WTC11 (cell line): ENCODE measurements at regions not wholly inside any gene's neighbourhood (a gene's known extent, or its start where the extent isn't known, plus 50 kb on each side); places are given as distances from the start of the nearest gene placed in this dataset.

ENCODE experiments used
- ATAC-seq: fragments of 200-7000 bp; cut with Tn5 transposase; 2 replicates; pipeline ENCODE4 v1.10.0; 2021; ENCODE audit warnings: mild to moderate bottlenecking, moderate library complexity
- CTCF ChIA-PET: fragments of 300-600 bp; sonication (Branson Sonifier 250); formaldehyde crosslinking; loops from one replicate; lab custom pipeline; 2021; ENCODE audit warnings: antibody characterized with exemption; lab: Charles Lee
- POLR2A ChIA-PET: fragments of 350-600 bp; sonication (Branson Sonifier 250); formaldehyde crosslinking; loops from one replicate; lab custom pipeline; 2021; ENCODE audit warnings: antibody characterized with exemption; lab: Charles Lee
- DNase-seq: peaks from one replicate; pipeline ENCODE4 v3.0.0; 2021; ENCODE audit warnings: low spot score
- H3K27ac Mint-ChIP-seq: 2 replicates; pipeline ENCODE4 v1.8.0; 2021; ENCODE audit warnings: mixed read lengths
- H3K27me3 Mint-ChIP-seq: 2 replicates; pipeline ENCODE4 v1.8.0; 2021; ENCODE audit warnings: low read depth, mild to moderate bottlenecking, moderate library complexity, mixed read lengths
- H3K36me3 Mint-ChIP-seq: 2 replicates; pipeline ENCODE4 v1.8.0; 2021; ENCODE audit warnings: mixed read lengths
- H3K4me1 Mint-ChIP-seq: 2 replicates; pipeline ENCODE4 v1.8.0; 2022; ENCODE audit warnings: mixed read lengths
- H3K4me3 Mint-ChIP-seq: 2 replicates; pipeline ENCODE4 v1.8.0; 2021; ENCODE audit warnings: mild to moderate bottlenecking, moderate library complexity, mixed read lengths
- H3K9me3 Mint-ChIP-seq: 2 replicates; pipeline ENCODE4 v1.8.0; 2021; ENCODE audit warnings: mixed read lengths
- CBFB ChIP-seq: sonication (generic); formaldehyde crosslinking; IDR thresholded peaks from 2 replicates; pipeline ENCODE4 v1.8.1; 2022; ENCODE audit warnings: mild to moderate bottlenecking, low read depth, missing genetic modification reagents
- FOXK1 ChIP-seq: sonication (generic); formaldehyde crosslinking; IDR thresholded peaks from 2 replicates; pipeline ENCODE4 v1.8.0; 2022; ENCODE audit warnings: mild to moderate bottlenecking, moderate library complexity, missing genetic modification reagents
- HMGA2 ChIP-seq: fragments of 250-450 bp; sonication (Bioruptor Pico); IDR thresholded peaks from 2 replicates; pipeline ENCODE4 v1.4.0; 2021; ENCODE audit warnings: mild to moderate bottlenecking, moderate library complexity
- MYBL2 ChIP-seq: sonication (generic); formaldehyde crosslinking; IDR thresholded peaks from 2 replicates; pipeline ENCODE4 v1.8.1; 2023; ENCODE audit warnings: mild to moderate bottlenecking, moderate library complexity, missing genetic modification reagents
- NFATC4 ChIP-seq: fragments of 250-450 bp; sonication (Bioruptor Pico); IDR thresholded peaks from 2 replicates; pipeline ENCODE4 v1.9.0; 2021; ENCODE audit warnings: mild to moderate bottlenecking
- PRRX2 ChIP-seq: fragments of 250-450 bp; sonication (Bioruptor Pico); IDR thresholded peaks from 2 replicates; pipeline ENCODE4 v1.8.0; 2021; ENCODE audit warnings: mild to moderate bottlenecking
- RELA ChIP-seq: sonication (generic); formaldehyde crosslinking; IDR thresholded peaks from 2 replicates; pipeline ENCODE4 v1.8.1; 2022; ENCODE audit warnings: missing genetic modification reagents, mild to moderate bottlenecking, borderline replicate concordance
- SMAD3 ChIP-seq: sonication (generic); formaldehyde crosslinking; IDR thresholded peaks from 2 replicates; pipeline ENCODE4 v1.8.0; 2022; ENCODE audit warnings: missing genetic modification reagents, mild to moderate bottlenecking, borderline replicate concordance
- SOX15 ChIP-seq: fragments of 250-450 bp; sonication (Bioruptor Pico); IDR thresholded peaks from 2 replicates; pipeline ENCODE4 v1.9.0; 2021; ENCODE audit warnings: mild to moderate bottlenecking
- SP1 ChIP-seq: sonication (generic); formaldehyde crosslinking; conservative IDR thresholded peaks from 2 replicates; pipeline ENCODE4 v1.8.1; 2022; ENCODE audit warnings: missing genetic modification reagents
- TP53 ChIP-seq: sonication (generic); formaldehyde crosslinking; IDR thresholded peaks from 2 replicates; pipeline ENCODE4 v1.8.1; 2023; ENCODE audit warnings: mild to moderate bottlenecking, missing genetic modification reagents
- ZBTB21 ChIP-seq: sonication (generic); formaldehyde crosslinking; IDR thresholded peaks from 2 replicates; pipeline ENCODE4 v1.8.1; 2023; ENCODE audit warnings: mild to moderate bottlenecking, missing genetic modification reagents, borderline replicate concordance
- ZNF121 ChIP-seq: sonication (generic); formaldehyde crosslinking; IDR thresholded peaks from 2 replicates; pipeline ENCODE4 v1.8.0; 2023; ENCODE audit warnings: missing genetic modification reagents
- ZNF219 ChIP-seq: sonication (generic); formaldehyde crosslinking; IDR thresholded peaks from 2 replicates; pipeline ENCODE4 v1.8.0; 2023; ENCODE audit warnings: missing genetic modification reagents, mild to moderate bottlenecking, borderline replicate concordance
- ZNF263 ChIP-seq: sonication (generic); formaldehyde crosslinking; IDR thresholded peaks from 2 replicates; pipeline ENCODE4 v1.8.1; 2022; ENCODE audit warnings: low read depth, mild to moderate bottlenecking, moderate library complexity, missing genetic modification reagents
- ZNF317 ChIP-seq: sonication (generic); formaldehyde crosslinking; IDR thresholded peaks from 2 replicates; pipeline ENCODE4 v1.8.1; 2023; ENCODE audit warnings: low read depth, mild to moderate bottlenecking, moderate library complexity, missing genetic modification reagents, borderline replicate concordance
- TF ChIP-seq, protein P1 (sequence below): sonication (generic); formaldehyde crosslinking; IDR thresholded peaks from 2 replicates; pipeline ENCODE4 v1.8.1; 2023; ENCODE audit warnings: mild to moderate bottlenecking, missing genetic modification reagents, moderate library complexity
- TF ChIP-seq, protein P2 (sequence below): sonication (generic); formaldehyde crosslinking; IDR thresholded peaks from 2 replicates; pipeline ENCODE4 v1.8.1; 2022; ENCODE audit warnings: low read depth, mild to moderate bottlenecking, moderate library complexity, missing genetic modification reagents, borderline replicate concordance
- TF ChIP-seq, protein P3 (sequence below): sonication (generic); formaldehyde crosslinking; IDR thresholded peaks from 2 replicates; pipeline ENCODE4 v1.8.0; 2022; ENCODE audit warnings: missing genetic modification reagents

DNA sequence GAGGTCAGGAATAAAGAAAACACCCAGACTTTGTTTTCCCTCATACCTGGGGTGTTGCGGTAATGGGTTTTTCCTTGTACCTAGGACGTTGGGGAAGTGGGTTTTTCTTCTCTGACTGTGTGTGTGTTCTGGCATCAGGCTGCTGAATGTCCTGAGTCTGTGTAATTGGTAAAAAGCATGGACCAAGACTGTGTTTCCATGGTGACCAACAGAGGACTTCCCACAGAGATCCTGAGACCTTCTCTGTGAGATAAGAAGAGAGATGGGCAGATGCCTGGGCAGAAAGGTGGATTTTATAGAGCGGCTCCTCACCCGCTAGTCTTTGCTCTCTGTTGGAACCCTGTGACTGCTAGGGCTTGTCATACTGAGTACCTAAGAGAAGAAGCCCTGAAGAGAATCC, 135.4 kb upstream of the GGTLC1 start:
- no peaks in the 10 kb centered on the region for H3K36me3 Mint-ChIP-seq
- TF ChIP-seq CBFB (CRISPR knock-in tag) (no peak), NFATC4 (CRISPR knock-in tag) (no peak), ZNF263 (CRISPR knock-in tag) (no peak)
- TF ChIP-seq, all 79 proteins: peak for 0
- ChIA-PET CTCF (no interaction called here), POLR2A (no interaction called here)
- H3K4me1 Mint-ChIP-seq = 0 out of 2 replicates have a peak, but pooled peaks cover under 1% of the 10 kb centered on the region
- H3K4me3 Mint-ChIP-seq = no peak overlapping the region
- peaks cover 17% of the 10 kb centered on the region for H3K9me3 Mint-ChIP-seq
- DNase-seq (no peak), ATAC-seq (no peak)
- H3K27me3 Mint-ChIP-seq = no peaks in the 10 kb centered on the region
- H3K27ac Mint-ChIP-seq = no peak overlapping the region

DNA sequence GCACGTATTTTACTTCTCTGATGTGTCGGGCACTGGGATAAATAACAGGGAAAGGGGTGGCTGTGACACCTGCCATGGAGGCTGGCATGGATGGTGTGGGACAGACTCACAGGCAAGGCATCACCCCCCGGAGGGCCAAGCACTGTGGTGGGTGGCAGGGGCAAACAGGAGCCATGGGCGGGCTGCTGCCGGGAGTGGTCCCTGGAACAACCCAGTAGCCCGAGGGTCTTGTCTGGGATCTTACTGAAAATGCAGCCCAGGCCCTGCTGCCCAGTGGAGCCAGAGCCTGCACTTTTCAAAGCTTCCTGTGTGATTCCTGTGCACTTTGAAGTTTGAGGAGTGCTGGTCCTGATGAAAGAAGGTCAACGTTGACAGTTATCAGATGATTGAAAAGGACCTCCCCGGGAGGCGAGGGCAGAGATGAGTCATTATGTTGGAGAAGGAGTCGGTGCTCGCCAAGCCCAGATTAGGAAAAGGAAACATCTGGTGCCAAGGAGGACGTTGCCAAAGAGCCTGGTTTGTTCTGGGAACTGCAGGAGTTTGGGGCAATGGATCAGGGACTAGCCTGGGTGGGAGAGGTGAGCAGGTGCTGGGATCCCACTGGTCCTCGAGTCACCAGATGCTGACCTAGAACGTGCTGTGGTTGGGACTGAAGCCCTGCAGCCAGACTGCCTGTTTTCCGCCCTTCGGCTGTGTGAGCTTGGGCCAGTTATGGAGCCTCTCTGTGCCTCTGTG, 130.0 kb upstream of the GGTLC1 start:
- H3K9me3 Mint-ChIP-seq = peaks cover 5% of the 10 kb centered on the region; the same call in 1 of the 2 replicates
- POLR2A ChIA-PET = no interaction called here
- H3K27me3 Mint-ChIP-seq = no peaks in the 10 kb centered on the region
- H3K4me1 Mint-ChIP-seq = no peaks in the 10 kb centered on the region
- TF ChIP-seq ZNF317 (CRISPR knock-in tag) = no peak
- no peak for TF ChIP-seq ZBTB21 (CRISPR knock-in tag)
- no peak for TF ChIP-seq MYBL2
- no peak for TF ChIP-seq PRRX2 (CRISPR knock-in tag)
- no peak for TF ChIP-seq SMAD3 (CRISPR knock-in tag)
- TF ChIP-seq, protein P1, sequence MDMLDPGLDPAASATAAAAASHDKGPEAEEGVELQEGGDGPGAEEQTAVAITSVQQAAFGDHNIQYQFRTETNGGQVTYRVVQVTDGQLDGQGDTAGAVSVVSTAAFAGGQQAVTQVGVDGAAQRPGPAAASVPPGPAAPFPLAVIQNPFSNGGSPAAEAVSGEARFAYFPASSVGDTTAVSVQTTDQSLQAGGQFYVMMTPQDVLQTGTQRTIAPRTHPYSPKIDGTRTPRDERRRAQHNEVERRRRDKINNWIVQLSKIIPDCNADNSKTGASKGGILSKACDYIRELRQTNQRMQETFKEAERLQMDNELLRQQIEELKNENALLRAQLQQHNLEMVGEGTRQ (CRISPR knock-in tag) = no peak
- TF ChIP-seq TP53 (CRISPR knock-in tag) = no peak
- TF ChIP-seq, protein P2, sequence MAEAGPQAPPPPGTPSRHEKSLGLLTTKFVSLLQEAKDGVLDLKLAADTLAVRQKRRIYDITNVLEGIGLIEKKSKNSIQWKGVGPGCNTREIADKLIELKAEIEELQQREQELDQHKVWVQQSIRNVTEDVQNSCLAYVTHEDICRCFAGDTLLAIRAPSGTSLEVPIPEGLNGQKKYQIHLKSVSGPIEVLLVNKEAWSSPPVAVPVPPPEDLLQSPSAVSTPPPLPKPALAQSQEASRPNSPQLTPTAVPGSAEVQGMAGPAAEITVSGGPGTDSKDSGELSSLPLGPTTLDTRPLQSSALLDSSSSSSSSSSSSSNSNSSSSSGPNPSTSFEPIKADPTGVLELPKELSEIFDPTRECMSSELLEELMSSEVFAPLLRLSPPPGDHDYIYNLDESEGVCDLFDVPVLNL (CRISPR knock-in tag) = no peak
- no peak for TF ChIP-seq SP1 (CRISPR knock-in tag)
- no peak for TF ChIP-seq RELA (CRISPR knock-in tag)
- no peak for TF ChIP-seq FOXK1
- TF ChIP-seq SOX15 = no peak
- TF ChIP-seq HMGA2 (CRISPR knock-in tag) = no peak
- TF ChIP-seq, protein P3, sequence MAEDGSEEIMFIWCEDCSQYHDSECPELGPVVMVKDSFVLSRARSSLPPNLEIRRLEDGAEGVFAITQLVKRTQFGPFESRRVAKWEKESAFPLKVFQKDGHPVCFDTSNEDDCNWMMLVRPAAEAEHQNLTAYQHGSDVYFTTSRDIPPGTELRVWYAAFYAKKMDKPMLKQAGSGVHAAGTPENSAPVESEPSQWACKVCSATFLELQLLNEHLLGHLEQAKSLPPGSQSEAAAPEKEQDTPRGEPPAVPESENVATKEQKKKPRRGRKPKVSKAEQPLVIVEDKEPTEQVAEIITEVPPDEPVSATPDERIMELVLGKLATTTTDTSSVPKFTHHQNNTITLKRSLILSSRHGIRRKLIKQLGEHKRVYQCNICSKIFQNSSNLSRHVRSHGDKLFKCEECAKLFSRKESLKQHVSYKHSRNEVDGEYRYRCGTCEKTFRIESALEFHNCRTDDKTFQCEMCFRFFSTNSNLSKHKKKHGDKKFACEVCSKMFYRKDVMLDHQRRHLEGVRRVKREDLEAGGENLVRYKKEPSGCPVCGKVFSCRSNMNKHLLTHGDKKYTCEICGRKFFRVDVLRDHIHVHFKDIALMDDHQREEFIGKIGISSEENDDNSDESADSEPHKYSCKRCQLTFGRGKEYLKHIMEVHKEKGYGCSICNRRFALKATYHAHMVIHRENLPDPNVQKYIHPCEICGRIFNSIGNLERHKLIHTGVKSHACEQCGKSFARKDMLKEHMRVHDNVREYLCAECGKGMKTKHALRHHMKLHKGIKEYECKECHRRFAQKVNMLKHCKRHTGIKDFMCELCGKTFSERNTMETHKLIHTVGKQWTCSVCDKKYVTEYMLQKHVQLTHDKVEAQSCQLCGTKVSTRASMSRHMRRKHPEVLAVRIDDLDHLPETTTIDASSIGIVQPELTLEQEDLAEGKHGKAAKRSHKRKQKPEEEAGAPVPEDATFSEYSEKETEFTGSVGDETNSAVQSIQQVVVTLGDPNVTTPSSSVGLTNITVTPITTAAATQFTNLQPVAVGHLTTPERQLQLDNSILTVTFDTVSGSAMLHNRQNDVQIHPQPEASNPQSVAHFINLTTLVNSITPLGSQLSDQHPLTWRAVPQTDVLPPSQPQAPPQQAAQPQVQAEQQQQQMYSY (CRISPR knock-in tag) = no peak
- TF ChIP-seq ZNF219 = no peak
- no peak for TF ChIP-seq ZNF121
- ATAC-seq = no peak
- no peak overlapping the region for H3K27ac Mint-ChIP-seq
- no peak for DNase-seq
- H3K36me3 Mint-ChIP-seq = no peaks in the 10 kb centered on the region
- CTCF ChIA-PET = interaction anchor here (1.3 kb wide), 1 partner anchor 16 kb away, joined by 4 read pairs; no protein-coding TSS in a partner anchor
- no peak overlapping the region for H3K4me3 Mint-ChIP-seq
